ENCODE measurements at regions not wholly inside any gene's neighbourhood (a gene's known extent, or its start where the extent isn't known, plus 50 kb on each side); places are given as distances from the start of the nearest gene placed in this dataset.
"Not testable (repeated sequence)": the region's sequence is repeated elsewhere in the genome, so short reads cannot be mapped to it uniquely, and the experiment has no call there.

DNA sequence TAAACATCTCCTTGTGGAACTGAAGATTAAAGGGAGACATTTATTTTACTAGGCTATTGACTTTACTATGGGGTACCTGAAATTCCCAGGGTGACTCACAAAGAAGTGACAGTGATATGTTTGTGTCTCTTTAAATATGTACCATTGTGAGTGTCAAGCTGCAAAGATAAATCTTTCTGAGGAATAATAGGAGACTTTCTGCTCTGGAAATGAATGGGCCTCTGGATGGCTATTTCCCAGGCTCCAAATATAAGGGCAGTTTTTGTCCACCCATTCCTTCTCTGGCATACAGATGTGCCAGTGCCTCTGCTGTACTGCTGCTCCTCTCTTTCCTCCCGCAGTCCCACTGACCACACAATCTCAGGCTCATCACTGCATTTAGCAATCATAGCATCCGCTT is 586.4 kb upstream of the CNTNAP5 start:
- POLR2A ChIA-PET: no interaction called here
- Mint-ChIP-seq H3K27me3 (no peaks in the 10 kb centered on the region), H3K36me3 (no peaks in the 10 kb centered on the region), H3K9me3 (peaks cover 0 to 25% (median 11%) of the 10 kb centered on the region in 9 donors), H3K27ac (no peak overlapping the region), H3K4me1 (no peaks in the 10 kb centered on the region), H3K4me3 (no peak overlapping the region)
- DNase-seq: no peak
- no peak for ATAC-seq

DNA sequence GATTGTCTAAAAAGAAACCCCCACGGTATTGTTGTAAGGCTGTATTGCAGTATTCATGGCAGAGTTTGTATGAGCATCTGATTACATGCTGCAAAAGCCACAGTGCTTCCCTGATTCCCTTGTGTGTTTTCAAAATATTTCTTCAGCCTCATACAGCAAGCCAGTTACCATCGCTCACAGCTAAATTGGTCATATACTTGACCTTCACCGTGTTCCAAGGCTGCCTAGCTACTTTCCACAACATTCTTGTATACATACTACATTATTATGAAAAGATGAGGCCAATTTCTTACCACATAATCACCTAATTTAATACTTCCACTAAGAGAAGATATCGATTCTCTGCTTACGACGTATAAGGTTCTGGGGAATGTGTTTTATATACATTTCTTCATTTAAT is 576.3 kb upstream of the CNTNAP5 start:
- Mint-ChIP-seq H3K4me3 (no peak overlapping the region), H3K27me3 (no peaks in the 10 kb centered on the region), H3K36me3 (no peaks in the 10 kb centered on the region), H3K4me1 (no peaks in the 10 kb centered on the region), H3K27ac (no peak overlapping the region), H3K9me3 (peaks cover 0 to 31% (median 11%) of the 10 kb centered on the region in 9 donors)
- no peak for ATAC-seq
- DNase-seq: no peak
- POLR2A ChIA-PET: no interaction called here

DNA sequence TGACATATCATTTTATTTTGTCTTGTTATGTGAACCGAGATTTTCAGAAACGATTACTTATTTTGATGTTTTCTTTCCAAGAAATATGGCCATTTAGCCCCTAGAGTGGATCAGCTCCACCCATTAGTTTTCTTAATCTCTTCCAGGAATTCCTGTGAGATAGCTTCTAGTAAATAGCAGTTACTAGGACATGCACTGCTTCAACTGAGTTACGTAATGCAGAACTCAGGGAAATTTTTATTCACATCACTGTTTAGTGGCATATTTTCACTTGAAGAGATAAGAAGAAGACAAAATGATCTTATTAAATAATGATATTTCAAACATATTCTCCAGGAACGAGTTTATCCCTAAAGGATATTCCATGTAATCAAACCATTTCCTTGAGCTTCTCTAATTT is 573.5 kb upstream of the CNTNAP5 start:
- DNase-seq: no peak
- Mint-ChIP-seq H3K9me3 (peaks cover 3 to 38% (median 13%) of the 10 kb centered on the region in 9 donors), H3K27me3 (no peaks in the 10 kb centered on the region), H3K4me3 (no peak overlapping the region), H3K27ac (no peak overlapping the region), H3K4me1 (no peaks in the 10 kb centered on the region), H3K36me3 (peaks cover 0 to 8% (median 0%) of the 10 kb centered on the region in 3 donors)
- POLR2A ChIA-PET: no interaction called here
- no peak for ATAC-seq

GRCh38 chr2:123453046-123453700 is 571.9 kb upstream of the CNTNAP5 start:
- POLR2A ChIA-PET: no interaction called here

GRCh38 chr2:123453772-123454171 is 571.3 kb upstream of the CNTNAP5 start:
- POLR2A ChIA-PET: no interaction called here

More at GRCh38 chr2:123453046-123453700, 571.9 kb upstream of the CNTNAP5 start:
- Mint-ChIP-seq H3K9me3 (peaks cover 0 to 34% (median 11%) of the 10 kb centered on the region in 9 donors), H3K4me1 (no peaks in the 10 kb centered on the region), H3K27ac (no peak overlapping the region), H3K27me3 (no peaks in the 10 kb centered on the region), H3K4me3 (no peak overlapping the region), H3K36me3 (peaks cover 0 to 8% (median 0%) of the 10 kb centered on the region in 3 donors)
- no peak for DNase-seq
- ATAC-seq: no peak

GRCh38 chr2:123455234-123455633 is 569.9 kb upstream of the CNTNAP5 start:
- POLR2A ChIA-PET, ATAC-seq, H3K36me3 Mint-ChIP-seq, H3K4me1 Mint-ChIP-seq, H3K27me3 Mint-ChIP-seq, DNase-seq, H3K27ac Mint-ChIP-seq, H3K4me3 Mint-ChIP-seq: not testable (repeated sequence)
- H3K9me3 Mint-ChIP-seq: peaks cover 0 to 38% (median 11%) of the 10 kb centered on the region in 9 donors

More at GRCh38 chr2:123453772-123454171, 571.3 kb upstream of the CNTNAP5 start:
- Mint-ChIP-seq H3K27ac (no peak overlapping the region), H3K36me3 (peaks cover 0 to 8% (median 0%) of the 10 kb centered on the region in 3 donors), H3K4me1 (no peaks in the 10 kb centered on the region), H3K9me3 (peaks cover 0 to 38% (median 11%) of the 10 kb centered on the region in 9 donors), H3K27me3 (no peaks in the 10 kb centered on the region), H3K4me3 (no peak overlapping the region)
- no peak for ATAC-seq
- no peak for DNase-seq

- POLR2A ChIA-PET: no interaction called here
- ATAC-seq (no peak), DNase-seq (no peak)
- Mint-ChIP-seq H3K4me1 (no peaks in the 10 kb centered on the region), H3K27ac (no peak overlapping the region), H3K27me3 (no peaks in the 10 kb centered on the region), H3K9me3 (peaks cover 0 to 38% (median 11%) of the 10 kb centered on the region in 9 donors), H3K36me3 (peaks cover 0 to 8% (median 0%) of the 10 kb centered on the region in 3 donors), H3K4me3 (no peak overlapping the region)
Measured at GRCh38 chr2:123456416-123456815, 568.7 kb upstream of the CNTNAP5 start.

GRCh38 chr2:123463886-123464285 is 561.2 kb upstream of the CNTNAP5 start:
- no peak overlapping the region for H3K27ac Mint-ChIP-seq
- H3K9me3 Mint-ChIP-seq: peaks cover 0 to 28% (median 3%) of the 10 kb centered on the region in 9 donors
- POLR2A ChIA-PET: no interaction called here
- H3K4me1 Mint-ChIP-seq: no peaks in the 10 kb centered on the region
- H3K4me3 Mint-ChIP-seq: no peak overlapping the region
- no peaks in the 10 kb centered on the region for H3K36me3 Mint-ChIP-seq
- DNase-seq: no peak
- no peaks in the 10 kb centered on the region for H3K27me3 Mint-ChIP-seq
- ATAC-seq: no peak

DNA sequence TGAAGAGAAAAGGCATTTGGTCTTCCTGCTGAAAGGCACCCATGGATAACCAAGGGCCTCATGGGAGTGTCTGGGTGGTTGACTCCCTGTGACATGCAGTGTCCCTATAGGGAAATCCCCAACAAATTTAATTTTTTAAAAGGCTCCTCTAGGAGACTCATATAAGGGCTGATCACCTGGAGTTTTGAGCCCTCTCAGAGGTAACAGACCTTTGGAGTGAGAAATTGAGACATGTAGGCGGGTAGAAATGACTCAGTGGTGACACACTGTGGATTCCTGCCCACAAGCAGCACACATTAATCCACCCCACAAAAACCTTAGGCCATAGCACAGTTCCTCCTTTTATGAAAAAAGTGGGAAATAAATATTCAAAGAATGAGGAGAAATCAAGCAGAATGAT is 557.0 kb upstream of the CNTNAP5 start:
- Mint-ChIP-seq H3K36me3 (no peaks in the 10 kb centered on the region), H3K4me1 (no peaks in the 10 kb centered on the region), H3K9me3 (peaks cover 3 to 27% (median 5%) of the 10 kb centered on the region in 9 donors), H3K27ac (no peak overlapping the region), H3K4me3 (no peak overlapping the region), H3K27me3 (no peaks in the 10 kb centered on the region)
- no peak for ATAC-seq
- no peak for DNase-seq
- POLR2A ChIA-PET: no interaction called here

GRCh38 chr2:123481406-123481805 is 543.7 kb upstream of the CNTNAP5 start:
- Mint-ChIP-seq H3K4me1 (no peaks in the 10 kb centered on the region), H3K4me3 (no peak overlapping the region), H3K9me3 (peaks cover 0 to 28% (median 5%) of the 10 kb centered on the region in 9 donors), H3K27me3 (no peaks in the 10 kb centered on the region), H3K27ac (no peak overlapping the region), H3K36me3 (no peaks in the 10 kb centered on the region)
- POLR2A ChIA-PET: no interaction called here
- ATAC-seq (no peak), DNase-seq (no peak)

GRCh38 chr2:123485056-123485455 is 540.0 kb upstream of the CNTNAP5 start:
- H3K27me3 Mint-ChIP-seq: no peaks in the 10 kb centered on the region
- ATAC-seq: no peak
- peaks cover 0 to 16% (median 5%) of the 10 kb centered on the region in 9 donors for H3K9me3 Mint-ChIP-seq
- H3K36me3 Mint-ChIP-seq: no peaks in the 10 kb centered on the region
- POLR2A ChIA-PET: no interaction called here
- no peaks in the 10 kb centered on the region for H3K4me1 Mint-ChIP-seq
- no peak overlapping the region for H3K4me3 Mint-ChIP-seq
- H3K27ac Mint-ChIP-seq: no peak overlapping the region
- no peak for DNase-seq

DNA sequence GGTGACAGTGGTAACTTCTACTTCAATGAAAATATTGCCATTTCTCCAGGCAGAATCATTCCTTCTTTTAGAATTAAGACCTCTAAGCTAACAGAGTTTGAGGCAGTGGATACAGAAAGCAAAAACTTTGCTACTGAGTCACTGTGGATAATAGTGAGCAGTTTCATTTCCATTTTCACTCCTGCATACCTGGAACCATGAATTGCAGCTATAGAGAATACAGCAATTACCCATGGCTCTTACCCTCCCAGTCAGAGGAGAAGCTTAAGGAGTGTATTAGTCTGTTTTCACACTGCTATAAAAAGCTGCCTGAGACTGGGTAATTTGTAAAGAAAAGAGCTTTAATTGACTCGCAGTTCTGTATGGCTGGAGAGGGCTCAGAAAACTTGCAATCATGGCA is 531.4 kb upstream of the CNTNAP5 start:
- peaks cover 0 to 31% (median 9%) of the 10 kb centered on the region in 9 donors for H3K9me3 Mint-ChIP-seq
- no peak overlapping the region for H3K4me3 Mint-ChIP-seq
- no peak overlapping the region for H3K27ac Mint-ChIP-seq
- ATAC-seq (no peak), DNase-seq (no peak)
- H3K4me1 Mint-ChIP-seq: no peaks in the 10 kb centered on the region
- H3K36me3 Mint-ChIP-seq: no peaks in the 10 kb centered on the region
- POLR2A ChIA-PET: no interaction called here
- no peaks in the 10 kb centered on the region for H3K27me3 Mint-ChIP-seq

DNA sequence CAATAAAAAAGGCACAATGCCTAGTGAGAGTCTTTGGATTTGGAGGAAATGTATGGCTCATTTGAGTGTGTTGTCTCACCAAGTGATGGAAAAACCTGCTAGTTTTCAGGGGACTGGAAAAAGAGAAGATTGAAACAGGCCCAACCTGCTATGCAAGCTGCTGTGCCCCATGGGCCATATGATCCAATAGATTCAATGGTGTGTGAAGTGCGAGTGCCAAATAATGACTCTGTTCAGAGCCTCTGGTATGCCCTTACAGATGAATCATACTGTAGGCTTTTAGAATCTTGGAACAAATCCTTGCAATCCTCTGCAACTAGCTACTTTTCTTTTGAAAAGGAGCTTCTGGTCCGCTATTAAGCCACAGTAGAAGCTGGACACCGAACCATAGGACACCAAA is 529.8 kb upstream of the CNTNAP5 start:
- Mint-ChIP-seq H3K27ac (no peak overlapping the region), H3K36me3 (no peaks in the 10 kb centered on the region), H3K9me3 (peaks cover 0 to 33% (median 6%) of the 10 kb centered on the region in 9 donors), H3K27me3 (no peaks in the 10 kb centered on the region), H3K4me3 (no peak overlapping the region), H3K4me1 (no peaks in the 10 kb centered on the region)
- POLR2A ChIA-PET: no interaction called here
- ATAC-seq (no peak), DNase-seq (no peak)

GRCh38 chr2:123500346-123500745 is 524.7 kb upstream of the CNTNAP5 start:
- H3K27me3 Mint-ChIP-seq: no peaks in the 10 kb centered on the region
- no peak overlapping the region for H3K27ac Mint-ChIP-seq
- no peak for ATAC-seq
- no peaks in the 10 kb centered on the region for H3K36me3 Mint-ChIP-seq
- POLR2A ChIA-PET: no interaction called here
- peaks cover 0 to 16% (median 6%) of the 10 kb centered on the region in 9 donors for H3K9me3 Mint-ChIP-seq
- no peaks in the 10 kb centered on the region for H3K4me1 Mint-ChIP-seq
- no peak overlapping the region for H3K4me3 Mint-ChIP-seq
- DNase-seq: no peak

Data from naive thymus-derived CD8-positive, alpha-beta T cell (primary cell).